HCT116 (cell line): ENCODE measurements at regions not wholly inside any gene's neighbourhood (a gene's known extent, or its start where the extent isn't known, plus 50 kb on each side); places are given as distances from the start of the nearest gene placed in this dataset.

Experiments used
- ATAC-seq: fragments of 200-7000 bp; cut with Tn5 transposase; 2 replicates; pipeline ENCODE4 v1.9.1; 2020; ENCODE audit warnings: mild to moderate bottlenecking, moderate library complexity
- BruUV-seq: library from RNA; stranded (reverse); fragments of 400-500 nt; replicated peaks from 2 replicates; lab custom pipeline; 2021; lab: Mats Ljungman, UMichigan
- CTCF ChIA-PET: fragments of 300-600 bp; sonication (Branson Sonifier 250); formaldehyde crosslinking; loops from one replicate; lab custom pipeline; 2021; ENCODE audit warnings: antibody characterized with exemption; lab: Charles Lee
- POLR2A ChIA-PET: fragments of 300-600, 350-600 bp; sonication (Branson Sonifier 250); formaldehyde crosslinking; loops from one replicate; lab custom pipeline; 2021; ENCODE audit warnings: antibody characterized with exemption; lab: Charles Lee
- RAD21 ChIA-PET, 2 experiments: fragments of 300-600 bp; sonication (Branson Sonifier 250); formaldehyde crosslinking; loops; one replicate each; lab custom pipeline; 2023; ENCODE audit warnings: low total read pairs in 2 of 2; ENCODE audit not compliant: uncharacterized antibody in 2 of 2, unreplicated experiment in 2 of 2, low non-redundant PET in 1 of 2; lab: Charles Lee
- DNase-seq: peaks from one replicate; pipeline ENCODE4 v3.0.0-alpha.2; 2010; ENCODE audit warnings: low read depth, low spot score
- H2AFZ ChIP-seq: fragments of 200-600 bp; shearing (Covaris generic), sonication (generic); 2 replicates; pipeline ENCODE4 v1.6.1; 2017; ENCODE audit warnings: low read depth, mixed run types, mixed read lengths, antibody characterized with exemption, low read length; ENCODE audit not compliant: poor library complexity, severe bottlenecking
- H3K27ac ChIP-seq: 2 replicates; pipeline ENCODE4 v1.5.1; 2012; ENCODE audit warnings: low read depth, low read length
- H3K27me3 ChIP-seq: fragments of 200-600 bp; sonication (generic); 2 replicates; pipeline ENCODE4 v1.6.1; 2016; ENCODE audit warnings: mixed run types, low read length, mixed read lengths; ENCODE audit not compliant: insufficient read depth
- H3K36me3 ChIP-seq, 2 experiments: fragments of 200-500 bp in 1 of 2; fragments of 200-600 bp in 1 of 2; sonication (Bioruptor generic) in 1 of 2; sonication (generic) in 1 of 2; 2 replicates each; pipeline versions ENCODE4 v1.5.1 to v1.6.1; 2014 to 2016; ENCODE audit warnings: low read length in 2 of 2, inconsistent platforms in 1 of 2, mixed read lengths in 1 of 2, mixed run types in 1 of 2; ENCODE audit not compliant: insufficient read depth in 2 of 2, control insufficient read depth in 1 of 2
- H3K4me1 ChIP-seq, 2 experiments: fragments of 200-600 bp in 1 of 2; sonication (generic) in 1 of 2; 2 replicates each; pipeline versions ENCODE4 v1.5.1 to v1.6.1; 2012 to 2017; ENCODE audit warnings: low read length in 2 of 2, inconsistent platforms in 1 of 2, mild to moderate bottlenecking in 1 of 2, mixed read lengths in 1 of 2, mixed run types in 1 of 2, moderate library complexity in 1 of 2; ENCODE audit not compliant: insufficient read depth in 2 of 2, control insufficient read depth in 1 of 2
- H3K4me2 ChIP-seq: fragments of 200-600 bp; sonication (generic); 2 replicates; pipeline ENCODE4 v1.6.1; 2017; ENCODE audit warnings: mixed run types, low read length, mixed read lengths
- H3K4me3 ChIP-seq, 2 experiments: fragments of 200-600 bp in 1 of 2; sonication (generic) in 1 of 2; replicated peaks in 1 of 2; 2 replicates each; pipeline ENCODE4 v1.5.1; 2011 to 2016; ENCODE audit warnings: low read length in 2 of 2, control low read depth in 1 of 2, low read depth in 1 of 2, mild to moderate bottlenecking in 1 of 2, mixed read lengths in 1 of 2, mixed run types in 1 of 2
- H3K79me2 ChIP-seq: fragments of 200-600 bp; sonication (generic); 2 replicates; pipeline ENCODE4 v1.6.1; 2017; ENCODE audit warnings: mild to moderate bottlenecking, mixed run types, low read length, moderate library complexity, mixed read lengths; ENCODE audit not compliant: insufficient read depth
- H3K9ac ChIP-seq: fragments of 200-600 bp; sonication (generic); 2 replicates; pipeline ENCODE4 v1.6.1; 2016; ENCODE audit warnings: low read length, mixed read lengths
- H3K9me2 ChIP-seq: fragments of 200-600 bp; sonication (generic), shearing (Covaris generic); 2 replicates; pipeline ENCODE4 v1.6.1; 2017; ENCODE audit warnings: mixed run types, mild to moderate bottlenecking, moderate library complexity; ENCODE audit not compliant: insufficient read depth
- H3K9me3 ChIP-seq, 2 experiments: fragments of 200-500 bp in 1 of 2; fragments of 200-600 bp in 1 of 2; sonication (Bioruptor generic) in 1 of 2; sonication (generic) in 1 of 2; 2 replicates each; pipeline ENCODE4 v1.6.1; 2014 to 2017; ENCODE audit warnings: low read length in 2 of 2, mixed read lengths in 2 of 2, inconsistent platforms in 1 of 2, low read depth in 1 of 2, mild to moderate bottlenecking in 1 of 2, mixed run types in 1 of 2, moderate library complexity in 1 of 2; ENCODE audit not compliant: control insufficient read depth in 1 of 2, insufficient read depth in 1 of 2
- H4K20me1 ChIP-seq: fragments of 200-600 bp; sonication (generic), shearing (Covaris generic); 2 replicates; pipeline ENCODE4 v1.6.1; 2017; ENCODE audit warnings: mixed run types, mild to moderate bottlenecking, moderate library complexity; ENCODE audit not compliant: insufficient read depth
- EGR1 ChIP-seq: IDR thresholded peaks from 2 replicates; pipeline ENCODE4 v1.6.1; 2012; ENCODE audit warnings: low read depth
- EZH2phosphoT487 ChIP-seq: fragments of 200-600 bp; IDR thresholded peaks from 2 replicates; pipeline ENCODE4 v1.6.1; 2018; ENCODE audit warnings: antibody characterized with exemption, borderline replicate concordance
- JUND ChIP-seq: IDR thresholded peaks from 2 replicates; pipeline ENCODE4 v1.6.1; 2012
- RAD21 ChIP-seq: IDR thresholded peaks from 2 replicates; pipeline ENCODE4 v1.6.1; 2012; ENCODE audit warnings: low read depth, mild to moderate bottlenecking
- REST ChIP-seq: IDR thresholded peaks from 2 replicates; pipeline ENCODE4 v1.6.1; 2012; ENCODE audit warnings: low read depth
- SP1 ChIP-seq: IDR thresholded peaks from 2 replicates; pipeline ENCODE4 v1.6.1; 2012; ENCODE audit warnings: low read depth
- SRF ChIP-seq: IDR thresholded peaks from 2 replicates; pipeline ENCODE4 v1.6.1; 2012; ENCODE audit warnings: low read depth
- TCF7L2 ChIP-seq: IDR thresholded peaks from 2 replicates; pipeline ENCODE4 v1.7.0; 2011; ENCODE audit warnings: borderline replicate concordance, inconsistent platforms; ENCODE audit not compliant: insufficient read depth, insufficient read length; ENCODE audit errors: extremely low read depth
- ZBTB33 ChIP-seq: IDR thresholded peaks from 2 replicates; pipeline ENCODE4 v1.6.1; 2011; ENCODE audit warnings: mild to moderate bottlenecking, low read length, moderate library complexity; ENCODE audit not compliant: insufficient replicate concordance; ENCODE audit errors: extremely low read depth
- ZFX ChIP-seq: fragments of 450-650 bp; IDR thresholded peaks from 2 replicates; pipeline ENCODE4 v1.6.1; 2017
- intact Hi-C: fragments of 100-400 bp; cut with micrococcal nuclease; formaldehyde crosslinking; loops from 2 replicates; pipeline ENCODE4 v1.10.0; 2022
- TF ChIP-seq, protein P1 (sequence below), 3 experiments: fragments of 200-600 bp in 1 of 3; sonication (generic) in 1 of 3; IDR thresholded peaks in 2 of 3; conservative IDR thresholded peaks in 1 of 3; 2 replicates each; pipeline ENCODE4 v1.5.1; 2012 to 2017; ENCODE audit warnings: low read depth in 2 of 3, low read length in 2 of 3, antibody characterized with exemption in 1 of 3, borderline replicate concordance in 1 of 3, control low read depth in 1 of 3, mild to moderate bottlenecking in 1 of 3, mixed read lengths in 1 of 3, mixed run types in 1 of 3, moderate library complexity in 1 of 3; ENCODE audit not compliant: insufficient read depth in 1 of 3
- TF ChIP-seq, protein P2 (sequence below): IDR thresholded peaks from 2 replicates; pipeline ENCODE4 v1.6.1; 2012

- ATAC-seq: no peak
- H3K4me3 ChIP-seq: no peak overlapping the region
- H3K9ac ChIP-seq: no peak overlapping the region
- BruUV-seq: no TSS peak
- H3K36me3 ChIP-seq: no peaks in the 10 kb centered on the region
- RAD21 ChIA-PET: no interaction called here
- no peak overlapping the region for H3K4me2 ChIP-seq
- H3K4me1 ChIP-seq: no peaks in the 10 kb centered on the region
- no peak overlapping the region for H2AFZ ChIP-seq
- no peaks in the 10 kb centered on the region for H3K9me2 ChIP-seq
- no peaks in the 10 kb centered on the region for H3K79me2 ChIP-seq
- H3K27me3 ChIP-seq: no peaks in the 10 kb centered on the region
- no peak for DNase-seq
- TF ChIP-seq JUND: no peak
- POLR2A ChIA-PET: no interaction called here
- intact Hi-C loops: no loop called here
- no peak overlapping the region for H3K27ac ChIP-seq
- H3K9me3 ChIP-seq: no peaks in the 10 kb centered on the region
- H4K20me1 ChIP-seq: no peaks in the 10 kb centered on the region
- CTCF ChIA-PET: no interaction called here
These were observed 266.2 kb downstream of the LMO4 start for GRCh38 chr1:87594736-87595383.

DNA sequence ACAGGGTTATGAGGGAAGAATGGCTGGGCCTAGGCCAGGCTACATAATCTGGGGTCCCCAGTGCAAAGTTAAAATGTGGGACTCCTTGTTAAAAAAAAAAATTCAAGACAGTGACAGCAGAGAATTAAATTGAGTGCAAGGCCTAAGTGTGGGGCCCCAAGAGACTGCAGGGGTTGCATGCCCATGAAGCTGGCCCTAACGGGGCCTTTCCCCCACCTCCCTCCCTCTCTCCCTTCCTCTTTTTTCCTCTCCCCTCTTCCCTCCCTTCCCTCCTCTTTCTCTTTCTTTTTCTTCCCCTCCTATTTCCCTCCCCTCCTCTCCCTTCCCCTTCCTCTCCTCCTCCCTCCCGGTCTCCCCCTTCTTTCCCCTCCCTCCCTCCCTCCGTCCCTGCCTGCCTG lies 266.7 kb downstream of the LMO4 start:
- H4K20me1 ChIP-seq: no peaks in the 10 kb centered on the region
- intact Hi-C loops: no loop called here
- no peak overlapping the region for H3K27ac ChIP-seq
- H3K4me1 ChIP-seq: no peaks in the 10 kb centered on the region
- H3K27me3 ChIP-seq: no peaks in the 10 kb centered on the region
- no peaks in the 10 kb centered on the region for H3K79me2 ChIP-seq
- POLR2A ChIA-PET: no interaction called here
- no peak overlapping the region for H3K4me3 ChIP-seq
- DNase-seq: no peak
- no peak overlapping the region for H3K9ac ChIP-seq
- no peaks in the 10 kb centered on the region for H3K36me3 ChIP-seq
- no peak overlapping the region for H2AFZ ChIP-seq
- no TSS peak for BruUV-seq
- CTCF ChIA-PET: no interaction called here
- RAD21 ChIA-PET: no interaction called here
- H3K9me3 ChIP-seq: no peaks in the 10 kb centered on the region
- no peak for ATAC-seq
- H3K4me2 ChIP-seq: no peak overlapping the region
- no peaks in the 10 kb centered on the region for H3K9me2 ChIP-seq
- TF ChIP-seq, protein P1, sequence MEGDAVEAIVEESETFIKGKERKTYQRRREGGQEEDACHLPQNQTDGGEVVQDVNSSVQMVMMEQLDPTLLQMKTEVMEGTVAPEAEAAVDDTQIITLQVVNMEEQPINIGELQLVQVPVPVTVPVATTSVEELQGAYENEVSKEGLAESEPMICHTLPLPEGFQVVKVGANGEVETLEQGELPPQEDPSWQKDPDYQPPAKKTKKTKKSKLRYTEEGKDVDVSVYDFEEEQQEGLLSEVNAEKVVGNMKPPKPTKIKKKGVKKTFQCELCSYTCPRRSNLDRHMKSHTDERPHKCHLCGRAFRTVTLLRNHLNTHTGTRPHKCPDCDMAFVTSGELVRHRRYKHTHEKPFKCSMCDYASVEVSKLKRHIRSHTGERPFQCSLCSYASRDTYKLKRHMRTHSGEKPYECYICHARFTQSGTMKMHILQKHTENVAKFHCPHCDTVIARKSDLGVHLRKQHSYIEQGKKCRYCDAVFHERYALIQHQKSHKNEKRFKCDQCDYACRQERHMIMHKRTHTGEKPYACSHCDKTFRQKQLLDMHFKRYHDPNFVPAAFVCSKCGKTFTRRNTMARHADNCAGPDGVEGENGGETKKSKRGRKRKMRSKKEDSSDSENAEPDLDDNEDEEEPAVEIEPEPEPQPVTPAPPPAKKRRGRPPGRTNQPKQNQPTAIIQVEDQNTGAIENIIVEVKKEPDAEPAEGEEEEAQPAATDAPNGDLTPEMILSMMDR (IDR thresholded peaks at IDR 0.05 in 2 of 3, conservative IDR thresholded peaks at IDR 0.05 in 1 of 3; ENCODE audit: borderline replicate concordance in 1 of 3, insufficient read depth in 1 of 3, low read depth in 2 of 3, low read length in 2 of 3): no peak
- TF ChIP-seq SRF (no peak), SP1 (no peak), EGR1 (no peak), RAD21 (no peak), ZBTB33 (no peak), ZFX (no peak), JUND (no peak), EZH2phosphoT487 (no peak), REST (no peak), TCF7L2 (no peak)
- TF ChIP-seq, protein P2, sequence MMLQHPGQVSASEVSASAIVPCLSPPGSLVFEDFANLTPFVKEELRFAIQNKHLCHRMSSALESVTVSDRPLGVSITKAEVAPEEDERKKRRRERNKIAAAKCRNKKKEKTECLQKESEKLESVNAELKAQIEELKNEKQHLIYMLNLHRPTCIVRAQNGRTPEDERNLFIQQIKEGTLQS: no peak
